Breast epithelium (tissue), 4 donors: ENCODE measurements at regions not wholly inside any gene's neighbourhood (a gene's known extent, or its start where the extent isn't known, plus 50 kb on each side); places are given as distances from the start of the nearest gene placed in this dataset.

Experiments used
- DNase-seq, 2 donors: peaks; one replicate each; pipeline ENCODE4 v3.0.0-alpha.2; 2019; ENCODE audit warnings: low spot score in 2 of 2
- H3K27ac ChIP-seq, 2 donors: fragments of 200-600 bp; sonication (generic) in 1 of 2; one replicate each; pipeline ENCODE4 v1.5.1; 2016 to 2019; ENCODE audit warnings: mild to moderate bottlenecking in 1 of 2
- H3K27me3 ChIP-seq, 2 donors: fragments of 200-600 bp; sonication (generic) in 1 of 2; one replicate each; pipeline versions ENCODE4 v1.5.1 to v1.6.0; 2017 to 2019; ENCODE audit warnings: control low read depth in 1 of 2, mild to moderate bottlenecking in 1 of 2
- H3K36me3 ChIP-seq: fragments of 200-600 bp; one replicate; pipeline ENCODE4 v1.5.1; 2019
- H3K4me1 ChIP-seq, 2 donors: fragments of 200-600 bp; sonication (generic); one replicate each; pipeline ENCODE4 v1.5.1; 2016 to 2019; ENCODE audit warnings: control low read depth in 1 of 2
- H3K4me3 ChIP-seq, 3 donors: fragments of 200-600 bp; sonication (generic); 1 replicate in 2 of 3; 2 replicates in 1 of 3; pipeline ENCODE4 v1.5.1; 2016 to 2019; ENCODE audit warnings: mild to moderate bottlenecking in 3 of 3, moderate library complexity in 2 of 3
- H3K9me3 ChIP-seq, 2 donors: fragments of 200-600 bp; sonication (generic) in 1 of 2; one replicate each; pipeline ENCODE4 v1.5.1; 2016 to 2019; ENCODE audit warnings: control low read depth in 1 of 2
- CTCF ChIP-seq, 3 donors: fragments of 450-650 bp; IDR thresholded peaks; one replicate each; pipeline ENCODE4 v1.5.1; 2016 to 2017; ENCODE audit warnings: antibody characterized with exemption in 3 of 3, mild to moderate bottlenecking in 3 of 3, moderate library complexity in 3 of 3
- POLR2A ChIP-seq: fragments of 450-650 bp; IDR thresholded peaks from one replicate; pipeline ENCODE4 v1.6.1; 2016; ENCODE audit warnings: antibody characterized with exemption, mild to moderate bottlenecking, moderate library complexity
- POLR2AphosphoS5 ChIP-seq, 3 donors: sonication (generic); formaldehyde crosslinking; IDR thresholded peaks; one replicate each; pipeline ENCODE4 v1.6.1; 2017; ENCODE audit warnings: antibody characterized with exemption in 3 of 3
- intact Hi-C: fragments of 100-400 bp; cut with DNase I; formaldehyde crosslinking; loops from one replicate; pipeline ENCODE4 v1.15.1; 2023; ENCODE audit warnings: low total_unique reads

- Histone ChIP-seq H3K9me3 (no peaks in the 10 kb centered on the region), H3K4me3 (no peak overlapping the region), H3K27ac (peak overlapping the region in 1 of 2 donors; percentile 13), H3K27me3 (peaks cover 0 to 11% of the 10 kb centered on the region in 2 donors), H3K36me3 (no peaks in the 10 kb centered on the region), H3K4me1 (no peaks in the 10 kb centered on the region)
- TF ChIP-seq POLR2A (no peak), CTCF (IDR thresholded peaks at IDR 0.05) (no peak), POLR2AphosphoS5 (IDR thresholded peaks at IDR 0.05) (no peak)
- peak in 1 of 2 donors; percentile 27 for DNase-seq
- intact Hi-C loops, result no loop called here
Measured at GRCh38 chr6:170211404-170212025, 79.4 kb downstream of the DLL1 start.

- no peak overlapping the region for H3K4me3 ChIP-seq
- no peaks in the 10 kb centered on the region for H3K36me3 ChIP-seq
- intact Hi-C loops, result no loop called here
- TF ChIP-seq POLR2AphosphoS5 (IDR thresholded peaks at IDR 0.05), result no peak
- TF ChIP-seq POLR2A, result no peak
- TF ChIP-seq CTCF (IDR thresholded peaks at IDR 0.05), result no peak
- peak overlapping the region in 1 of 2 donors; percentile 13 for H3K27ac ChIP-seq
- peak in 1 of 2 donors; percentile 49 for DNase-seq
- H3K27me3 ChIP-seq, result peaks cover 0 to 11% of the 10 kb centered on the region in 2 donors
- H3K9me3 ChIP-seq, result no peaks in the 10 kb centered on the region
- no peaks in the 10 kb centered on the region for H3K4me1 ChIP-seq
Measured at GRCh38 chr6:170210651-170211403, 80.1 kb downstream of the DLL1 start.

GRCh38 chr6:170210026-170210390 is 80.9 kb downstream of the DLL1 start:
- Histone ChIP-seq H3K9me3 (no peaks in the 10 kb centered on the region), H3K4me1 (no peaks in the 10 kb centered on the region), H3K27ac (no peak overlapping the region), H3K27me3 (peaks cover 0 to 11% of the 10 kb centered on the region in 2 donors), H3K36me3 (no peaks in the 10 kb centered on the region), H3K4me3 (no peak overlapping the region)
- TF ChIP-seq CTCF (IDR thresholded peaks at IDR 0.05) (no peak), POLR2A (no peak), POLR2AphosphoS5 (IDR thresholded peaks at IDR 0.05) (no peak)
- intact Hi-C loops, result no loop called here
- peak in 1 of 2 donors; percentile 16 for DNase-seq

GRCh38 chr6:170209354-170210025 is 81.4 kb downstream of the DLL1 start:
- intact Hi-C loops, result no loop called here
- DNase-seq, result no peak
- Histone ChIP-seq H3K9me3 (no peaks in the 10 kb centered on the region), H3K4me1 (no peaks in the 10 kb centered on the region), H3K27ac (no peak overlapping the region), H3K27me3 (peaks cover 0 to 11% of the 10 kb centered on the region in 2 donors), H3K4me3 (no peak overlapping the region), H3K36me3 (no peaks in the 10 kb centered on the region)
- TF ChIP-seq CTCF (IDR thresholded peaks at IDR 0.05) (no peak), POLR2AphosphoS5 (IDR thresholded peaks at IDR 0.05) (no peak), POLR2A (no peak)
